B cell (primary cell): ENCODE measurements at regions not wholly inside any gene's neighbourhood (a gene's known extent, or its start where the extent isn't known, plus 50 kb on each side); places are given as distances from the start of the nearest gene placed in this dataset.

Experiments used
- ATAC-seq: fragments of 200-7000 bp; cut with Tn5 transposase; one replicate; pipeline ENCODE4 v1.10.0; 2021; ENCODE audit warnings: low read depth, mild to moderate bottlenecking, moderate number of reproducible peaks, moderate library complexity
- CTCF ChIA-PET: fragments of 350-600 bp; sonication (Branson Sonifier 250); formaldehyde crosslinking; loops from one replicate; lab custom pipeline; 2021; ENCODE audit warnings: antibody characterized with exemption, inconsistent platforms; lab: Charles Lee
- POLR2A ChIA-PET: fragments of 350-600 bp; sonication (Branson Sonifier 250); formaldehyde crosslinking; loops from one replicate; lab custom pipeline; 2021; ENCODE audit warnings: antibody characterized with exemption; lab: Charles Lee
- DNase-seq: peaks from one replicate; pipeline ENCODE4 v3.0.0; 2013
- H2AFZ ChIP-seq: 2 replicates; pipeline ENCODE4 v1.6.1; 2012; ENCODE audit warnings: mild to moderate bottlenecking, low read depth, low read length; ENCODE audit not compliant: insufficient read depth, poor library complexity, severe bottlenecking
- H3K27ac ChIP-seq, 2 donors: 1 replicate in 1 of 2; 2 replicates in 1 of 2; pipeline ENCODE4 v1.5.1; 2012 to 2013; ENCODE audit warnings: low read length in 2 of 2, mild to moderate bottlenecking in 2 of 2, moderate library complexity in 1 of 2
- H3K27me3 ChIP-seq, 4 experiments: fragments of 200-600 bp in 1 of 4; sonication (generic) in 1 of 4; replicated peaks in 1 of 4; 1 replicate in 2 of 4; 2 replicates in 2 of 4; pipeline versions ENCODE4 v1.6.1 to v1.7.0; 2013 to 2016; ENCODE audit warnings: low read length in 3 of 4, mild to moderate bottlenecking in 2 of 4, mixed read lengths in 1 of 4, moderate library complexity in 1 of 4; ENCODE audit not compliant: insufficient read depth in 4 of 4, control insufficient read depth in 3 of 4; ENCODE audit errors: control extremely low read depth in 1 of 4
- H3K36me3 ChIP-seq, 2 experiments: replicated peaks in 1 of 2; 1 replicate in 1 of 2; 2 replicates in 1 of 2; pipeline versions ENCODE4 v1.6.1 to v1.7.1; 2013; ENCODE audit warnings: low read length in 1 of 2; ENCODE audit not compliant: insufficient read depth in 2 of 2, control insufficient read depth in 1 of 2; ENCODE audit errors: control extremely low read depth in 1 of 2, extremely low read depth in 1 of 2
- H3K4me1 ChIP-seq, 2 donors: fragments of 200-600 bp in 1 of 2; sonication (generic) in 1 of 2; 1 replicate in 1 of 2; 2 replicates in 1 of 2; pipeline versions ENCODE4 v1.5.1 to v1.6.1; 2013 to 2017; ENCODE audit warnings: low read length in 2 of 2; ENCODE audit not compliant: control insufficient read depth in 2 of 2, insufficient read depth in 2 of 2
- H3K4me2 ChIP-seq: replicated peaks from 2 replicates; pipeline ENCODE3; 2012; ENCODE audit warnings: mild to moderate bottlenecking, low read depth, low read length; ENCODE audit not compliant: poor library complexity, severe bottlenecking
- H3K4me3 ChIP-seq, 5 experiments: fragments of 200-600 bp in 1 of 5; sonication (generic) in 1 of 5; 1 replicate in 3 of 5; 2 replicates in 2 of 5; pipeline versions ENCODE4 v1.5.1 to v1.7.0; 2011 to 2016; ENCODE audit warnings: low read length in 4 of 5, mild to moderate bottlenecking in 4 of 5, low read depth in 2 of 5, control low read depth in 1 of 5, moderate library complexity in 1 of 5; ENCODE audit not compliant: insufficient read depth in 1 of 5; ENCODE audit errors: control extremely low read depth in 1 of 5, extremely low read depth in 1 of 5
- H3K79me2 ChIP-seq: fragments of 200-600 bp; sonication (generic); one replicate; pipeline ENCODE4 v1.6.0; 2016; ENCODE audit warnings: low read length; ENCODE audit not compliant: control insufficient read depth, insufficient read depth
- H3K9ac ChIP-seq: fragments of 200-600 bp; sonication (generic); 2 replicates; pipeline ENCODE4 v1.6.1; 2017; ENCODE audit warnings: mild to moderate bottlenecking, low read length, moderate library complexity
- H3K9me3 ChIP-seq, 3 donors: one replicate each; pipeline versions ENCODE4 v1.6.1 to v1.7.1; 2013; ENCODE audit warnings: low read length in 2 of 3; ENCODE audit not compliant: control insufficient read depth in 2 of 3, insufficient read depth in 1 of 3; ENCODE audit errors: control extremely low read depth in 1 of 3
- H4K20me1 ChIP-seq: 2 replicates; pipeline ENCODE4 v1.6.0; 2012; ENCODE audit warnings: mild to moderate bottlenecking, low read length; ENCODE audit not compliant: insufficient read depth, control insufficient read depth, poor library complexity, severe bottlenecking
- H3K27ac Mint-ChIP-seq: one replicate; pipeline ENCODE4 v1.8.0; 2021; ENCODE audit warnings: mixed read lengths
- H3K27me3 Mint-ChIP-seq: one replicate; pipeline ENCODE4 v1.8.0; 2021; ENCODE audit warnings: mixed read lengths
- H3K4me1 Mint-ChIP-seq: one replicate; pipeline ENCODE4 v1.8.0; 2021; ENCODE audit warnings: mixed read lengths
- H3K4me3 Mint-ChIP-seq: one replicate; pipeline ENCODE4 v1.8.0; 2021; ENCODE audit warnings: mixed read lengths
- H3K9me3 Mint-ChIP-seq: one replicate; pipeline ENCODE4 v1.8.0; 2022; ENCODE audit warnings: mixed read lengths; ENCODE audit not compliant: insufficient read depth
- CTCF ChIP-seq: fragments of 200-600 bp; IDR thresholded peaks from one replicate; pipeline ENCODE4 v1.8.0; 2022; ENCODE audit warnings: antibody characterized with exemption, mild to moderate bottlenecking
- EZH2 ChIP-seq: IDR thresholded peaks from 2 replicates; pipeline ENCODE4 v1.6.1; 2012; ENCODE audit warnings: borderline replicate concordance, low read depth, mild to moderate bottlenecking, moderate library complexity, low read length; ENCODE audit not compliant: insufficient read depth, poor library complexity, severe bottlenecking
- WGBS: methylation state at CpG from one replicate; pipeline ENCODE4 v1.1.5; 2013; ENCODE audit warnings: missing lambda C conversion rate; ENCODE audit not compliant: insufficient coverage; 5-methylcytosine and 5-hydroxymethylcytosine counted together
- intact Hi-C: fragments of 100-400 bp; cut with micrococcal nuclease; formaldehyde crosslinking; loops from one replicate; pipeline ENCODE4 v1.10.0; 2022

- Histone ChIP-seq H3K79me2 (no peaks in the 10 kb centered on the region), H3K27me3 (peaks cover 0 to 21% (median 9%) of the 10 kb centered on the region in 4 experiments), H3K27ac (no peak overlapping the region), H3K4me3 (no peak overlapping the region), H3K9me3 (no peaks in the 10 kb centered on the region), H3K4me1 (no peaks in the 10 kb centered on the region), H3K9ac (no peak overlapping the region), H3K36me3 (no peaks in the 10 kb centered on the region), H2AFZ (no peak overlapping the region), H3K4me2 (no peak overlapping the region), H4K20me1 (no peaks in the 10 kb centered on the region)
- ChIA-PET CTCF (no interaction called here), POLR2A (no interaction called here)
- Mint-ChIP-seq H3K4me1 (peaks cover under 1% of the 10 kb centered on the region), H3K27ac (no peak overlapping the region), H3K4me3 (no peak overlapping the region), H3K9me3 (no peaks in the 10 kb centered on the region), H3K27me3 (peaks cover 21% of the 10 kb centered on the region)
- TF ChIP-seq EZH2 (no peak), CTCF (no peak)
- intact Hi-C loops, result no loop called here
- WGBS, result no CpG with 5 or more reads among the region's 1 CpG
- DNase-seq (no peak), ATAC-seq (no peak)
Observed at GRCh38 chr21:38654580-38654979, 151.1 kb upstream of the ETS2 start.

- peaks cover 44% of the 10 kb centered on the region for H3K27me3 Mint-ChIP-seq
Observed at GRCh38 chr21:38658511-38658910, 147.2 kb upstream of the ETS2 start.

More at GRCh38 chr21:38658511-38658910, 147.2 kb upstream of the ETS2 start:
- ATAC-seq, result no peak
- Mint-ChIP-seq H3K27ac (no peak overlapping the region), H3K4me1 (peaks cover 16% of the 10 kb centered on the region), H3K9me3 (no peaks in the 10 kb centered on the region), H3K4me3 (no peak overlapping the region)
- H3K36me3 ChIP-seq, result no peaks in the 10 kb centered on the region
- no peak overlapping the region for H3K27ac ChIP-seq
- no peak overlapping the region for H3K4me2 ChIP-seq
- no peaks in the 10 kb centered on the region for H4K20me1 ChIP-seq
- WGBS, result no CpG with 5 or more reads among the region's 4 CpGs
- intact Hi-C loops, result no loop called here
- peaks cover 0 to 29% (median 19%) of the 10 kb centered on the region in 4 experiments for H3K27me3 ChIP-seq
- peaks cover 0 to 5% (median 0%) of the 10 kb centered on the region in 3 donors for H3K9me3 ChIP-seq
- TF ChIP-seq EZH2 (no peak), CTCF (no peak)
- DNase-seq, result no peak
- H3K9ac ChIP-seq, result no peak overlapping the region
- ChIA-PET POLR2A (no interaction called here), CTCF (no interaction called here)
- H3K4me1 ChIP-seq, result peaks cover 13 to 16% of the 10 kb centered on the region in 2 donors
- H2AFZ ChIP-seq, result no peak overlapping the region
- no peak overlapping the region for H3K4me3 ChIP-seq
- H3K79me2 ChIP-seq, result no peaks in the 10 kb centered on the region
